Neural progenitor cell (in vitro differentiated cells): ENCODE measurements at regions not wholly inside any gene's neighbourhood (a gene's known extent, or its start where the extent isn't known, plus 50 kb on each side); places are given as distances from the start of the nearest gene placed in this dataset.

Experiments
- DNase-seq: peaks from one replicate; pipeline ENCODE4 v3.0.0-alpha.2; 2016; ENCODE audit warnings: low spot score
- H2AFZ ChIP-seq: fragments of 200-600 bp; sonication (generic); replicated peaks from 2 replicates; pipeline ENCODE4 v1.6.1; 2016; ENCODE audit warnings: antibody characterized with exemption
- H3F3A ChIP-seq: fragments of 200-600 bp; sonication (generic); 2 replicates; pipeline ENCODE4 v1.6.1; 2016; ENCODE audit warnings: antibody characterized with exemption, low read depth
- H3K27ac ChIP-seq: fragments of 200-600 bp; sonication (generic); 2 replicates; pipeline ENCODE4 v1.5.1; 2016; ENCODE audit warnings: mild to moderate bottlenecking
- H3K27me3 ChIP-seq: fragments of 200-600 bp; sonication (generic); 2 replicates; pipeline ENCODE4 v1.6.1; 2016; ENCODE audit warnings: mild to moderate bottlenecking, moderate library complexity
- H3K36me3 ChIP-seq: fragments of 200-600 bp; sonication (generic); 2 replicates; pipeline ENCODE4 v1.5.1; 2016
- H3K4me1 ChIP-seq: fragments of 200-600 bp; sonication (generic); 2 replicates; pipeline ENCODE4 v1.6.1; 2016; ENCODE audit warnings: mixed run types
- H3K4me2 ChIP-seq: fragments of 200-600 bp; sonication (generic); 2 replicates; pipeline ENCODE4 v1.6.1; 2016
- H3K4me3 ChIP-seq: fragments of 200-600 bp; sonication (generic); 2 replicates; pipeline ENCODE4 v1.5.1; 2016
- H3K79me2 ChIP-seq: fragments of 200-600 bp; sonication (generic); 2 replicates; pipeline ENCODE4 v1.6.1; 2016; ENCODE audit warnings: low read depth
- H3K9ac ChIP-seq: fragments of 200-600 bp; sonication (generic); 2 replicates; pipeline ENCODE4 v1.6.1; 2016
- H3K9me3 ChIP-seq: fragments of 200-600 bp; sonication (generic); 2 replicates; pipeline ENCODE4 v1.5.1; 2016; ENCODE audit warnings: low read depth
- H4K20me1 ChIP-seq: fragments of 200-600 bp; sonication (generic); 2 replicates; pipeline ENCODE4 v1.6.1; 2016; ENCODE audit warnings: low read depth
- H3K27ac Mint-ChIP-seq: 3 replicates; pipeline ENCODE4 v1.8.0; 2021; ENCODE audit warnings: mixed read lengths
- H3K27me3 Mint-ChIP-seq: 2 replicates; pipeline ENCODE4 v1.8.0; 2022; ENCODE audit warnings: low read depth, mild to moderate bottlenecking, inconsistent platforms, moderate library complexity, mixed read lengths; ENCODE audit not compliant: insufficient read depth
- H3K36me3 Mint-ChIP-seq: 3 replicates; pipeline ENCODE4 v1.8.0; 2021; ENCODE audit warnings: mixed read lengths
- H3K4me1 Mint-ChIP-seq: 3 replicates; pipeline ENCODE4 v1.8.0; 2021; ENCODE audit warnings: mixed read lengths
- H3K4me3 Mint-ChIP-seq: 3 replicates; pipeline ENCODE4 v1.8.0; 2021; ENCODE audit warnings: mild to moderate bottlenecking, moderate library complexity, mixed read lengths
- H3K9me3 Mint-ChIP-seq: 3 replicates; pipeline ENCODE4 v1.8.0; 2020; ENCODE audit warnings: mixed read lengths
- EZH2 ChIP-seq: fragments of 200-600 bp; sonication (generic); IDR thresholded peaks from 2 replicates; pipeline ENCODE4 v1.6.1; 2017; ENCODE audit warnings: antibody characterized with exemption, mild to moderate bottlenecking, moderate library complexity
- EZH2phosphoT487 ChIP-seq: fragments of 200-600 bp; sonication (generic); IDR thresholded peaks from 2 replicates; pipeline ENCODE4 v1.6.1; 2017; ENCODE audit warnings: antibody characterized with exemption
- TF ChIP-seq, protein P1 (sequence below): fragments of 200-600 bp; sonication (generic); IDR thresholded peaks from 2 replicates; pipeline ENCODE4 v1.5.1; 2017; ENCODE audit warnings: antibody characterized with exemption, mild to moderate bottlenecking

DNA sequence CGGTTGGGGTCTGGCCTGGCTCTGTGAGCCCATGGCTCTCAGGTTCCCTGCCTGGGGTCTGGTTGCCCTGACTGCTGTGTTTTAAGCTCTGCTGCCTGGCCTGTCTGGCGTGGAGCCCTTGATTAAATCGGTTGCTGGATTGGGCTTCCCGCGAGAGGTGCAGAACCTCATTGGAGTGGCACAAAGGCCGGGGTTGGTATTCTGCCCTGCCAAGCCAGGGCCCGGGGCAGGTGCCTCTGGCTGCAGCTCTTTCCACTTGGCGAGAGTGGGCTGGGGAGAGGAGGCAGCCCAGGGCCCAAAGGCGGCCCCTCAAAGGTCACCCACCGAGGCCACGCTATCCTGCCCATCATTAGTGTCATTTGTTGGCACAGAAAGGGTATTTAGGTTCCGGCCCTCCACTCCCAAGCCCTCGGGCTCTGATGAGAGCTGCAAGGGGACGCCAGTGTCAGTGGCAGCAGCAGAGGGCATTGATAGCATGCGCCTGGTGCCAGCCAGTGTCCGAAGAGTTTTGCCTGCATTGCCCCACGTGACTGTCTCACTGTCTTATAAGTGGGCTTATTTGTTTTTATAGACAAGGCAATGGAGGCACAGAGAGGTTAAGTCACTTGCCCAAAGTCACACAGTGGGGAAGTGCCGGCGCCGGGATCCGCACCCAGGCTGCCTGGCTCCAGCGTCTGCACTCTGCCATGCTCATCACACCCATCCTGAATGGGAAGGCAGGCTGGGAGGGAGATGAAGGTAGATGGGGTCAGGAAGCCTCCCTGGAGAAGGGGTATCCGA, 68.0 kb upstream of the CIBAR2 start:
- peaks cover 6% of the 10 kb centered on the region for H3K79me2 ChIP-seq

DNA sequence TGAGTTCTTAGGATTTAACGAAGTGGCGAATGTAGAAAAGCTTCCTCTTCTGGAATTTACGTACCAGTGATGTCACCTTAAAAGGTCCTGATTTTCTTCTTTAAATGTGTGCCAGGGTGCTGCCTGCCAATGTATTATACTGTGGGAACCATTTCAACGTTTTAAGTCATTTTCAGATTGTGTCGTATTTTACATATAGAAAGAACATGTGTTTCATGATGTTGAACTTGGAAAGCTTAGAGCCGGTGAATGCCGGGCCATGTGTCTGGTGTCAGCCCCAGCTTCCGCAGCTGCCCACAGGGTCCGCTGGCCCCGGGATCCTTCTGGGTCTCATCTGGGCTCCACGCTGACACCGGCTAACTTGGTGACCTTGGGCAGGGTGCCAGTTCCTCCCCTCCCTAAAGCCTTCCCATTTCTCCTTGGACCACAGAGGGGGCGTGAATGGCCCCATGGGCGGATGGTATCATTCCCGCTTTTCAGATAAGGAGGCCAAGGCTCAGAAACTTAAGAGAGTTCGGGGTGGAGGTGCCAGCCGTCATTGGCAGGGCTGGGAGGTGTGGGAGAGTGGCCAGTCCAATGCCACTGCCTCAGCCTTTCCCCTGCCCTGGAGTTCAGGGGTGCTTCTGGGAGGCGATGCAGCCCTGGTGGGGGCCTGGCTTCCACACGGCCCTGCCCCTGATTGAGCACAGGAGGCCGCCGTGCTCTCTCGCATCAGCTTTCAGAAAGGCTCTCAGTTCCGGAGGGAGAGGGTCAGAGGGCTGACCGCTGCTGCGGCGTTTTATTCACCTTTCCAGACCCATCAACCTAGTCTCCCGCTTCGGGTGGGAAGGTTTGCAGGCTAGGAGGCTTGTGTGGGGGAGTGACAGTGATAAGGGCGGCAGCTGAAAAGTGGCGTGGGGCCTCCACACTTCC, 68.8 kb upstream of the CIBAR2 start:
- no peaks in the 10 kb centered on the region for H3K27me3 ChIP-seq
- H3K9me3 ChIP-seq, result peaks cover 5% of the 10 kb centered on the region
- H3K4me1 ChIP-seq, result no peaks in the 10 kb centered on the region
- H3K36me3 ChIP-seq, result no peaks in the 10 kb centered on the region
- no peak overlapping the region for H3K4me2 ChIP-seq
- H3F3A ChIP-seq, result no peaks in the 10 kb centered on the region
- peaks cover 28% of the 10 kb centered on the region for H3K4me1 Mint-ChIP-seq
- TF ChIP-seq, protein P1, sequence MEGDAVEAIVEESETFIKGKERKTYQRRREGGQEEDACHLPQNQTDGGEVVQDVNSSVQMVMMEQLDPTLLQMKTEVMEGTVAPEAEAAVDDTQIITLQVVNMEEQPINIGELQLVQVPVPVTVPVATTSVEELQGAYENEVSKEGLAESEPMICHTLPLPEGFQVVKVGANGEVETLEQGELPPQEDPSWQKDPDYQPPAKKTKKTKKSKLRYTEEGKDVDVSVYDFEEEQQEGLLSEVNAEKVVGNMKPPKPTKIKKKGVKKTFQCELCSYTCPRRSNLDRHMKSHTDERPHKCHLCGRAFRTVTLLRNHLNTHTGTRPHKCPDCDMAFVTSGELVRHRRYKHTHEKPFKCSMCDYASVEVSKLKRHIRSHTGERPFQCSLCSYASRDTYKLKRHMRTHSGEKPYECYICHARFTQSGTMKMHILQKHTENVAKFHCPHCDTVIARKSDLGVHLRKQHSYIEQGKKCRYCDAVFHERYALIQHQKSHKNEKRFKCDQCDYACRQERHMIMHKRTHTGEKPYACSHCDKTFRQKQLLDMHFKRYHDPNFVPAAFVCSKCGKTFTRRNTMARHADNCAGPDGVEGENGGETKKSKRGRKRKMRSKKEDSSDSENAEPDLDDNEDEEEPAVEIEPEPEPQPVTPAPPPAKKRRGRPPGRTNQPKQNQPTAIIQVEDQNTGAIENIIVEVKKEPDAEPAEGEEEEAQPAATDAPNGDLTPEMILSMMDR, result no peak
- no peak for TF ChIP-seq EZH2phosphoT487
- TF ChIP-seq EZH2, result no peak
- no peak overlapping the region for H3K4me3 ChIP-seq
- no peak overlapping the region for H2AFZ ChIP-seq
- no peak overlapping the region for H3K27ac Mint-ChIP-seq
- peaks cover 22% of the 10 kb centered on the region for H3K36me3 Mint-ChIP-seq
- H4K20me1 ChIP-seq, result peaks cover 7% of the 10 kb centered on the region
- peaks cover 17% of the 10 kb centered on the region for H3K9me3 Mint-ChIP-seq
- H3K27me3 Mint-ChIP-seq, result peaks cover 12% of the 10 kb centered on the region
- no peak overlapping the region for H3K27ac ChIP-seq
- H3K9ac ChIP-seq, result no peak overlapping the region
- no peak overlapping the region for H3K4me3 Mint-ChIP-seq
- DNase-seq, result no peak
- H3K79me2 ChIP-seq, result no peaks in the 10 kb centered on the region

More for the DNA sequence above, 68.0 kb upstream of the CIBAR2 start:
- no peak for DNase-seq
- Histone ChIP-seq H3K27ac (no peak overlapping the region), H3K9ac (no peak overlapping the region), H3K9me3 (peaks cover 5% of the 10 kb centered on the region), H3K27me3 (no peaks in the 10 kb centered on the region), H3K4me2 (no peak overlapping the region), H3K4me3 (no peak overlapping the region), H2AFZ (no peak overlapping the region), H3K36me3 (no peaks in the 10 kb centered on the region), H3F3A (no peaks in the 10 kb centered on the region), H3K4me1 (peaks cover 2% of the 10 kb centered on the region), H4K20me1 (peaks cover 7% of the 10 kb centered on the region)
- Mint-ChIP-seq H3K4me1 (peaks cover 31% of the 10 kb centered on the region), H3K36me3 (peaks cover 22% of the 10 kb centered on the region), H3K4me3 (no peak overlapping the region), H3K27ac (no peak overlapping the region), H3K9me3 (peaks cover 17% of the 10 kb centered on the region), H3K27me3 (peaks cover 7% of the 10 kb centered on the region)
- TF ChIP-seq EZH2phosphoT487 (no peak), EZH2 (no peak)
- TF ChIP-seq, protein P1, result no peak

DNA sequence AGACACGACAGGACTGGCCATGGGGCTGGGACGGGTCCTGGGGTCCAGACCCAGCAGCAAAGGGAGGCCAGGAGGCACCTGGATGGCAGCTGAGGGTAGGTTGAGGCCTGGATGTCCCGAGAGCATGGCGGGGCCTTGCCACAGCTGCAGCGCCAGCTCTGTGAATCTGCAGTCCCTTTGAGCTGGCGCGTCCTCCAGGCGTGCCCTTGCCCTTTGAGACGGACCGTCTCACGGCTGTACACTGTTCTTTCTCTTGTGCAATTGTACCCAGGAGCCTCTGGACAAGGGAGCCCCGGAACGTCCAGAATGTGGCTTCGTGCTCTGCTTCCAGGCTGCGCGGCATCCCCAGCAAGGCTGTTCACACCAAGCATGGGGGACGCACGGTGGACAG, 69.5 kb upstream of the CIBAR2 start:
- no peak overlapping the region for H3K4me3 Mint-ChIP-seq

More for the DNA sequence above, 69.5 kb upstream of the CIBAR2 start:
- H3K4me1 ChIP-seq, result no peaks in the 10 kb centered on the region
- H2AFZ ChIP-seq, result no peak overlapping the region
- no peak overlapping the region for H3K4me3 ChIP-seq
- TF ChIP-seq EZH2 (no peak), EZH2phosphoT487 (no peak)
- TF ChIP-seq, protein P1, result no peak
- H3K27ac ChIP-seq, result no peak overlapping the region
- H3K27me3 ChIP-seq, result no peaks in the 10 kb centered on the region
- no peaks in the 10 kb centered on the region for H3F3A ChIP-seq
- H3K4me2 ChIP-seq, result no peak overlapping the region
- peaks cover 5% of the 10 kb centered on the region for H3K9me3 ChIP-seq
- no peaks in the 10 kb centered on the region for H3K36me3 ChIP-seq
- no peak for DNase-seq
- no peaks in the 10 kb centered on the region for H3K79me2 ChIP-seq
- H3K27me3 Mint-ChIP-seq, result peaks cover 11% of the 10 kb centered on the region
- peaks cover 7% of the 10 kb centered on the region for H4K20me1 ChIP-seq
- no peak overlapping the region for H3K27ac Mint-ChIP-seq
- peaks cover 25% of the 10 kb centered on the region for H3K4me1 Mint-ChIP-seq
- peaks cover 22% of the 10 kb centered on the region for H3K36me3 Mint-ChIP-seq
- peaks cover 17% of the 10 kb centered on the region for H3K9me3 Mint-ChIP-seq
- H3K9ac ChIP-seq, result no peak overlapping the region
